Endothelial cell of umbilical vein (primary cell): ENCODE measurements at regions not wholly inside any gene's neighbourhood (a gene's known extent, or its start where the extent isn't known, plus 50 kb on each side); places are given as distances from the start of the nearest gene placed in this dataset.

ENCODE experiments used
- BruUV-seq: library from RNA; stranded (reverse); fragments of 400-500 nt; replicated peaks from 2 replicates; lab custom pipeline; 2021; lab: Mats Ljungman, UMichigan
- CTCF ChIA-PET: fragments of 300-600, 350-600 bp; sonication (Branson Sonifier 250); formaldehyde crosslinking; loops from one replicate; lab custom pipeline; 2021; ENCODE audit warnings: antibody characterized with exemption, inconsistent platforms; lab: Charles Lee
- POLR2A ChIA-PET: fragments of 300-600, 350-600 bp; sonication (Branson Sonifier 250); formaldehyde crosslinking; loops from one replicate; lab custom pipeline; 2021; ENCODE audit warnings: antibody characterized with exemption, inconsistent platforms; lab: Charles Lee
- DNase-seq: peaks from one replicate; pipeline ENCODE4 v3.0.0-alpha.2; 2011; ENCODE audit warnings: low read depth, low spot score
- FAIRE-seq: peaks from 2 replicates; lab custom pipeline; 2011; peaks lifted over from hg19 to GRCh38; lab: Jason Lieb, UNC
- H2AFZ ChIP-seq: 2 replicates; pipeline ENCODE4 v1.6.0; 2012; ENCODE audit warnings: low read depth, low read length, control low read depth, inconsistent platforms
- H3K27ac ChIP-seq: 2 replicates; pipeline ENCODE4 v1.5.1; 2011; ENCODE audit warnings: low read depth, mild to moderate bottlenecking, control low read depth, low read length, moderate library complexity; ENCODE audit not compliant: insufficient read depth
- H3K27me3 ChIP-seq, 2 experiments: 2 replicates each; pipeline versions ENCODE4 v1.6.0 to v1.6.1; 2011; ENCODE audit warnings: low read length in 2 of 2, mixed read lengths in 1 of 2; ENCODE audit not compliant: control insufficient read depth in 2 of 2, insufficient read depth in 2 of 2
- H3K36me3 ChIP-seq, 2 experiments: 2 replicates in 1 of 2; 3 replicates in 1 of 2; pipeline ENCODE4 v1.5.1; 2011; ENCODE audit warnings: low read length in 2 of 2, mild to moderate bottlenecking in 1 of 2, moderate library complexity in 1 of 2; ENCODE audit not compliant: control insufficient read depth in 2 of 2, insufficient read depth in 2 of 2; ENCODE audit errors: extremely low read depth in 1 of 2
- H3K4me1 ChIP-seq: 3 replicates; pipeline ENCODE4 v1.5.1; 2011; ENCODE audit warnings: mild to moderate bottlenecking, low read length; ENCODE audit not compliant: control insufficient read depth, insufficient read depth; ENCODE audit errors: extremely low read depth
- H3K4me2 ChIP-seq: 2 replicates; pipeline ENCODE4 v1.6.1; 2011; ENCODE audit warnings: low read length, control low read depth, mixed read lengths; ENCODE audit not compliant: insufficient read depth
- H3K4me3 ChIP-seq, 3 experiments: fragments of 200-600 bp in 1 of 3; sonication (generic), shearing (Covaris generic) in 1 of 3; replicated peaks in 1 of 3; 2 replicates each; pipeline ENCODE4 v1.5.1; 2011 to 2016; ENCODE audit warnings: control low read depth in 3 of 3, low read length in 3 of 3, mild to moderate bottlenecking in 2 of 3, inconsistent platforms in 1 of 3, low read depth in 1 of 3, moderate library complexity in 1 of 3; ENCODE audit not compliant: insufficient read depth in 1 of 3
- H3K79me2 ChIP-seq: 2 replicates; pipeline ENCODE4 v1.6.0; 2012; ENCODE audit warnings: low read length, inconsistent platforms; ENCODE audit not compliant: control insufficient read depth, insufficient read depth
- H3K9ac ChIP-seq: replicated peaks from 2 replicates; pipeline ENCODE3; 2011; ENCODE audit warnings: low read length, control low read depth; ENCODE audit not compliant: insufficient read depth; ENCODE audit errors: extremely low read depth
- H3K9me1 ChIP-seq: replicated peaks from 3 replicates; pipeline ENCODE4 v1.6.0; 2011; ENCODE audit warnings: mild to moderate bottlenecking, low read length; ENCODE audit not compliant: control insufficient read depth, insufficient read depth; ENCODE audit errors: extremely low read depth
- H3K9me3 ChIP-seq: replicated peaks from 2 replicates; pipeline ENCODE4 v1.5.1; 2012; ENCODE audit warnings: low read length, inconsistent platforms; ENCODE audit not compliant: control insufficient read depth, insufficient read depth
- H4K20me1 ChIP-seq: replicated peaks from 2 replicates; pipeline ENCODE3; 2011; ENCODE audit warnings: mild to moderate bottlenecking, low read length; ENCODE audit not compliant: control insufficient read depth, insufficient read depth; ENCODE audit errors: extremely low read depth
- CTCF ChIP-seq, 2 donors: IDR thresholded peaks; 1 replicate in 1 of 2; 2 replicates in 1 of 2; pipeline ENCODE4 v1.5.1; 2011; ENCODE audit warnings: low read length in 2 of 2, mild to moderate bottlenecking in 2 of 2, moderate library complexity in 2 of 2, control low read depth in 1 of 2, inconsistent platforms in 1 of 2, low read depth in 1 of 2; ENCODE audit not compliant: insufficient read depth in 1 of 2; ENCODE audit errors: extremely low read depth in 1 of 2
- EZH2 ChIP-seq: IDR thresholded peaks from 2 replicates; pipeline ENCODE4 v1.6.1; 2012; ENCODE audit warnings: borderline replicate concordance, low read depth, mild to moderate bottlenecking, moderate library complexity, low read length, inconsistent platforms; ENCODE audit not compliant: severe bottlenecking
- FOS ChIP-seq: IDR thresholded peaks from 2 replicates; pipeline ENCODE4 v1.6.1; 2011; ENCODE audit warnings: mild to moderate bottlenecking, low read length, moderate library complexity, borderline replicate concordance; ENCODE audit not compliant: insufficient read depth
- JUN ChIP-seq: IDR thresholded peaks from 2 replicates; pipeline ENCODE4 v1.6.1; 2011; ENCODE audit warnings: borderline replicate concordance, low read depth; ENCODE audit not compliant: insufficient read length, insufficient read depth
- MAX ChIP-seq: IDR thresholded peaks from 2 replicates; pipeline ENCODE4 v1.6.1; 2011; ENCODE audit not compliant: insufficient read depth, insufficient read length
- MYC ChIP-seq: IDR thresholded peaks from one replicate; pipeline ENCODE4 v1.6.1; 2011; ENCODE audit warnings: mild to moderate bottlenecking, low read depth, low read length
- POLR2A ChIP-seq: IDR thresholded peaks from 2 replicates; pipeline ENCODE4 v1.6.1; 2012; ENCODE audit warnings: low read depth, mild to moderate bottlenecking, control low read depth, low read length
- POLR2AphosphoS5 ChIP-seq: IDR thresholded peaks from 2 replicates; pipeline ENCODE4 v1.6.1; 2012; ENCODE audit warnings: low read depth, mild to moderate bottlenecking, control low read depth, low read length, moderate library complexity; ENCODE audit not compliant: insufficient read depth
- dilution Hi-C: fragments of 300-500 bp; cut with MboI; formaldehyde crosslinking; loops from one replicate; pipeline ENCODE4 v1.15.0; 2019; ENCODE audit warnings: low sequenced_read_pairs; ENCODE audit not compliant: extremely low pct_ligation_motif_present
- intact Hi-C: fragments of 100-400 bp; cut with micrococcal nuclease; formaldehyde crosslinking; loops from one replicate; pipeline ENCODE4 v1.10.0; 2022

- H3K9ac ChIP-seq: no peak overlapping the region
- DNase-seq (no peak), FAIRE-seq (no peak)
- CTCF ChIA-PET: interaction anchor here (1.0 kb wide), 1 partner anchor 8 kb away, joined by 3 read pairs; no protein-coding TSS in a partner anchor
- no peaks in the 10 kb centered on the region for H3K9me1 ChIP-seq
- no peaks in the 10 kb centered on the region for H3K79me2 ChIP-seq
- no TSS peak for BruUV-seq
- no peak overlapping the region for H3K27ac ChIP-seq
- no peaks in the 10 kb centered on the region for H3K9me3 ChIP-seq
- H3K36me3 ChIP-seq: no peaks in the 10 kb centered on the region
- H3K4me2 ChIP-seq: no peak overlapping the region
- no peaks in the 10 kb centered on the region for H3K4me1 ChIP-seq
- dilution Hi-C loops (no loop called here), intact Hi-C loops (no loop called here)
- POLR2A ChIA-PET: interaction anchor here (0.7 kb wide), 1 partner anchor 280 kb away, joined by 3 read pairs; no protein-coding TSS in a partner anchor
- no peak overlapping the region for H3K4me3 ChIP-seq
- no peak overlapping the region for H2AFZ ChIP-seq
- TF ChIP-seq FOS (no peak), JUN (no peak), MAX (no peak), EZH2 (no peak), MYC (no peak), CTCF (IDR thresholded peaks at IDR 0.05; ENCODE audit: extremely low read depth in 1 of 2, insufficient read depth in 1 of 2, low read depth in 1 of 2, low read length in 2 of 2) (no peak), POLR2AphosphoS5 (no peak), POLR2A (no peak)
- no peaks in the 10 kb centered on the region for H3K27me3 ChIP-seq
- H4K20me1 ChIP-seq: no peaks in the 10 kb centered on the region
These were observed 359.6 kb upstream of the MEOX2 start for GRCh38 chr7:16046041-16046440.
